ENCODE measurements at regions not wholly inside any gene's neighbourhood (a gene's known extent, or its start where the extent isn't known, plus 50 kb on each side); places are given as distances from the start of the nearest gene placed in this dataset.

- Histone ChIP-seq H3K27ac (ENCODE audit: low read length, poor library complexity, severe bottlenecking) (no peak overlapping the region), H2BK5ac (ENCODE audit: low read depth, low read length, poor library complexity, severe bottlenecking) (no peak overlapping the region), H2AK5ac (ENCODE audit: low read length, severe bottlenecking) (no peak overlapping the region), H2BK120ac (ENCODE audit: low read depth, low read length) (no peak overlapping the region), H3K18ac (ENCODE audit: low read depth in 1 of 2, low read length in 2 of 2) (no peak overlapping the region), H3K4me3 (ENCODE audit: insufficient read depth in 1 of 2, low read depth in 1 of 2, low read length in 2 of 2) (no peak overlapping the region), H3K36me3 (ENCODE audit: control insufficient read depth in 1 of 2, insufficient read depth in 2 of 2, low read depth in 1 of 2, low read length in 2 of 2) (no peaks in the 10 kb centered on the region), H3K9ac (ENCODE audit: low read length) (no peak overlapping the region), H3K14ac (ENCODE audit: low read length in 2 of 2) (no peak overlapping the region), H3K4me2 (ENCODE audit: low read length, poor library complexity, severe bottlenecking) (no peak overlapping the region), H4K8ac (ENCODE audit: low read length) (no peak overlapping the region), H3K27me3 (ENCODE audit: control insufficient read depth in 1 of 2, insufficient read depth in 1 of 2, low read length in 2 of 2) (no peaks in the 10 kb centered on the region), H2AFZ (ENCODE audit: low read depth, low read length) (no peak overlapping the region), H3K4ac (ENCODE audit: low read depth in 1 of 2, low read length in 2 of 2) (no peak overlapping the region), H4K91ac (ENCODE audit: low read length) (no peak overlapping the region), H3K9me3 (ENCODE audit: control insufficient read depth, low read length) (no peaks in the 10 kb centered on the region), H3K79me1 (replicated peaks; ENCODE audit: low read length, poor library complexity, severe bottlenecking) (no peaks in the 10 kb centered on the region), H2BK15ac (ENCODE audit: low read depth, poor library complexity, severe bottlenecking) (no peak overlapping the region), H2BK12ac (ENCODE audit: low read length in 2 of 2) (no peak overlapping the region), H3K4me1 (ENCODE audit: control insufficient read depth, insufficient read depth, low read depth, low read length) (no peaks in the 10 kb centered on the region), H3K23ac (ENCODE audit: low read length in 2 of 2) (no peak overlapping the region)
- WGBS = 91% methylated on average over 6 of the region's 12 CpGs
- peak; percentile 3 for DNase-seq
Measured at GRCh38 chr7:115707258-115708012, 323.1 kb downstream of the TFEC start.

DNA sequence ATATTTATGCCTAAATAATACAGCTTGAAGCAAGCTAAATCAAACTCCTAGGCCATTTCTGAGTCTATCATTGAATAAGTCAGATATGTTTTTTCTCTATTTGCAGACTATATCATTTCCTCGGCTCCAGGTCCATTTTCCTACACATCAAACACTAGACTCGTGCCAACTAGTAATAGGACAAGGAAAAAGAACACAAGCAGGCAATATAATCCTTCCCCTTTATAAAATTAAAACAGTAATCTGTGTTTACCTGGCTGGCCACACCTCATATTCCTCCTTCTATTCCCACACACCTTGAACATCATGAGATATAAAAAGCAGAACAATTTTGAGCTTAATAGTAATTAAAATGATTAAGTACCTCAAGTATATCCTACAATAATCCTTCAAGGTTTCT lies 325.7 kb downstream of the TFEC start:
- Histone ChIP-seq H2AK5ac (ENCODE audit: low read length, severe bottlenecking) (no peak overlapping the region), H3K23ac (ENCODE audit: low read length in 2 of 2) (no peak overlapping the region), H3K27me3 (ENCODE audit: control insufficient read depth in 1 of 2, insufficient read depth in 1 of 2, low read length in 2 of 2) (no peaks in the 10 kb centered on the region), H3K27ac (ENCODE audit: low read length, poor library complexity, severe bottlenecking) (no peak overlapping the region), H3K9ac (ENCODE audit: low read length) (no peak overlapping the region), H2BK12ac (ENCODE audit: low read length in 2 of 2) (no peak overlapping the region), H2BK15ac (ENCODE audit: low read depth, poor library complexity, severe bottlenecking) (no peak overlapping the region), H3K4me3 (ENCODE audit: insufficient read depth in 1 of 2, low read depth in 1 of 2, low read length in 2 of 2) (no peak overlapping the region), H2BK5ac (ENCODE audit: low read depth, low read length, poor library complexity, severe bottlenecking) (no peak overlapping the region), H3K4me1 (ENCODE audit: control insufficient read depth, insufficient read depth, low read depth, low read length) (no peaks in the 10 kb centered on the region), H3K18ac (ENCODE audit: low read depth in 1 of 2, low read length in 2 of 2) (no peak overlapping the region), H3K9me3 (ENCODE audit: control insufficient read depth, low read length) (no peaks in the 10 kb centered on the region), H2BK120ac (ENCODE audit: low read depth, low read length) (no peak overlapping the region), H4K91ac (ENCODE audit: low read length) (no peak overlapping the region), H3K4me2 (ENCODE audit: low read length, poor library complexity, severe bottlenecking) (no peak overlapping the region), H3K14ac (ENCODE audit: low read length in 2 of 2) (no peak overlapping the region), H2AFZ (ENCODE audit: low read depth, low read length) (no peak overlapping the region), H3K79me1 (replicated peaks; ENCODE audit: low read length, poor library complexity, severe bottlenecking) (no peaks in the 10 kb centered on the region), H3K36me3 (ENCODE audit: control insufficient read depth in 1 of 2, insufficient read depth in 2 of 2, low read depth in 1 of 2, low read length in 2 of 2) (no peaks in the 10 kb centered on the region), H3K4ac (ENCODE audit: low read depth in 1 of 2, low read length in 2 of 2) (no peak overlapping the region), H4K8ac (ENCODE audit: low read length) (no peak overlapping the region)
- WGBS = 96% methylated on average over 2 of the region's 2 CpGs
- no peak for DNase-seq

DNA sequence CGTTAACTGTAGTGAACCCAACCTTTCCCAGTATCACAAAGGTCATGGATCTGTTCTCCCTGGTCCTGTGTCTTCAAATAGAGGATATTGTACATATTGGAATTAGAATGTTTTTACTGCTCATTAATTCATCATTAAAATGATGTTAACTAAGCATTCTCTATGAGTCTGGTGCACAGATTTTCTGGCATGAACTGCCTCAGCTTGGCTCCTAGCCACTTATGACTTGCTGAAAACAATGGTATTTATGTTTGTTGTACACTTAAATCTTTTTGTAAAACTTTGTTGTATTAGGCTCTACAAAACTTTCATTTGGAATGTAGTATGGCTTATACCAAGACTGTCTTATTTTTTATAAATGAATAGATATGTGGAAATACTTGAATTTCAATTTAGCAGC lies 329.4 kb downstream of the TFEC start:
- Histone ChIP-seq H4K8ac (ENCODE audit: low read length) (no peak overlapping the region), H3K18ac (ENCODE audit: low read depth in 1 of 2, low read length in 2 of 2) (no peak overlapping the region), H2BK15ac (ENCODE audit: low read depth, poor library complexity, severe bottlenecking) (no peak overlapping the region), H3K36me3 (ENCODE audit: control insufficient read depth in 1 of 2, insufficient read depth in 2 of 2, low read depth in 1 of 2, low read length in 2 of 2) (no peaks in the 10 kb centered on the region), H2BK12ac (ENCODE audit: low read length in 2 of 2) (no peak overlapping the region), H2BK120ac (ENCODE audit: low read depth, low read length) (no peak overlapping the region), H4K91ac (ENCODE audit: low read length) (no peak overlapping the region), H2BK5ac (ENCODE audit: low read depth, low read length, poor library complexity, severe bottlenecking) (no peak overlapping the region), H3K14ac (ENCODE audit: low read length in 2 of 2) (no peak overlapping the region), H3K4me1 (ENCODE audit: control insufficient read depth, insufficient read depth, low read depth, low read length) (no peaks in the 10 kb centered on the region), H3K4ac (ENCODE audit: low read depth in 1 of 2, low read length in 2 of 2) (no peak overlapping the region), H3K4me2 (ENCODE audit: low read length, poor library complexity, severe bottlenecking) (no peak overlapping the region), H3K9me3 (ENCODE audit: control insufficient read depth, low read length) (no peaks in the 10 kb centered on the region), H2AFZ (ENCODE audit: low read depth, low read length) (no peak overlapping the region), H3K27ac (ENCODE audit: low read length, poor library complexity, severe bottlenecking) (no peak overlapping the region), H3K23ac (ENCODE audit: low read length in 2 of 2) (no peak overlapping the region), H3K79me1 (replicated peaks; ENCODE audit: low read length, poor library complexity, severe bottlenecking) (no peaks in the 10 kb centered on the region), H3K27me3 (ENCODE audit: control insufficient read depth in 1 of 2, insufficient read depth in 1 of 2, low read length in 2 of 2) (no peaks in the 10 kb centered on the region), H3K4me3 (ENCODE audit: insufficient read depth in 1 of 2, low read depth in 1 of 2, low read length in 2 of 2) (no peak overlapping the region), H3K9ac (ENCODE audit: low read length) (no peak overlapping the region), H2AK5ac (ENCODE audit: low read length, severe bottlenecking) (no peak overlapping the region)
- WGBS = 83% methylated on average over 1 of the region's 1 CpG
- no peak for DNase-seq

DNA sequence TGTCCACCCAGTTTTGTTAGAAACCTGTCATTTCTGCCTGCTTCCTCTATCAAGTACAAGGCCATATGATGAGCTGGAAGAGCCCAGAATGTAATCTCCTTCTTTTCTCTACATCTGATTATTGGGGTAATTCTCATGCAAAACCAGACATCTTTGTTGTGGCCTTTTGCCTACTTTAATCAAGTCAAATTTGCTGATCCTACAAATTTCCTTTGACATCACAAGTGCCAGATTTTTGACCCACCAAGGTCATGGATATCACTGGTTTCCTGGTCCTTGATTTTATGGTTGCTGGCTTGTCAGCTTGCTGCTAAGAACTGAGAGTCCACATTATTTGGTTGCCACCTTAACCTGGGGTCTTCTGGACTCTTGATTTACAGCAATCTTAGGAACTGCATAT lies 336.1 kb downstream of the TFEC start:
- Histone ChIP-seq H3K4me3 (ENCODE audit: insufficient read depth in 1 of 2, low read depth in 1 of 2, low read length in 2 of 2) (no peak overlapping the region), H2AK5ac (ENCODE audit: low read length, severe bottlenecking) (no peak overlapping the region), H2AFZ (ENCODE audit: low read depth, low read length) (no peak overlapping the region), H3K36me3 (ENCODE audit: control insufficient read depth in 1 of 2, insufficient read depth in 2 of 2, low read depth in 1 of 2, low read length in 2 of 2) (no peaks in the 10 kb centered on the region), H3K14ac (ENCODE audit: low read length in 2 of 2) (no peak overlapping the region), H3K9me3 (ENCODE audit: control insufficient read depth, low read length) (no peaks in the 10 kb centered on the region), H3K4ac (ENCODE audit: low read depth in 1 of 2, low read length in 2 of 2) (no peak overlapping the region), H2BK12ac (ENCODE audit: low read length in 2 of 2) (no peak overlapping the region), H3K23ac (ENCODE audit: low read length in 2 of 2) (no peak overlapping the region), H3K79me1 (replicated peaks; ENCODE audit: low read length, poor library complexity, severe bottlenecking) (no peaks in the 10 kb centered on the region), H2BK5ac (ENCODE audit: low read depth, low read length, poor library complexity, severe bottlenecking) (no peak overlapping the region), H3K9ac (ENCODE audit: low read length) (no peak overlapping the region), H3K18ac (ENCODE audit: low read depth in 1 of 2, low read length in 2 of 2) (no peak overlapping the region), H3K27ac (ENCODE audit: low read length, poor library complexity, severe bottlenecking) (no peak overlapping the region), H2BK120ac (ENCODE audit: low read depth, low read length) (no peak overlapping the region), H4K91ac (ENCODE audit: low read length) (no peak overlapping the region), H3K27me3 (ENCODE audit: control insufficient read depth in 1 of 2, insufficient read depth in 1 of 2, low read length in 2 of 2) (no peaks in the 10 kb centered on the region), H3K4me1 (ENCODE audit: control insufficient read depth, insufficient read depth, low read depth, low read length) (no peaks in the 10 kb centered on the region), H3K4me2 (ENCODE audit: low read length, poor library complexity, severe bottlenecking) (no peak overlapping the region), H2BK15ac (ENCODE audit: low read depth, poor library complexity, severe bottlenecking) (no peak overlapping the region), H4K8ac (ENCODE audit: low read length) (no peak overlapping the region)
- no peak for DNase-seq
